Urothelium cell line (cell line): ENCODE measurements at regions not wholly inside any gene's neighbourhood (a gene's known extent, or its start where the extent isn't known, plus 50 kb on each side); places are given as distances from the start of the nearest gene placed in this dataset.

Source experiments
- DNase-seq: peaks from one replicate; pipeline ENCODE4 v3.0.0; 2011; ENCODE audit warnings: low spot score, mixed read lengths
- FAIRE-seq: peaks from 2 replicates; lab custom pipeline; 2011; peaks lifted over from hg19 to GRCh38; lab: Jason Lieb, UNC

GRCh38 chr1:167145965-167146364 is 52.1 kb downstream of the STYXL2 start:
- DNase-seq: no peak
- FAIRE-seq: no peak

GRCh38 chr1:167146903-167147539 is 53.1 kb downstream of the STYXL2 start:
- DNase-seq (no peak), FAIRE-seq (no peak)

GRCh38 chr1:167148421-167148820 is 54.5 kb downstream of the STYXL2 start:
- DNase-seq (no peak), FAIRE-seq (no peak)

GRCh38 chr1:167149793-167150491 is 56.1 kb downstream of the STYXL2 start:
- FAIRE-seq: no peak
- no peak for DNase-seq

GRCh38 chr1:167150492-167150833 is 56.6 kb downstream of the STYXL2 start:
- FAIRE-seq: no peak

GRCh38 chr1:167152192-167152876 is 58.5 kb downstream of the STYXL2 start:
- no peak for DNase-seq
- no peak for FAIRE-seq

More at GRCh38 chr1:167150492-167150833, 56.6 kb downstream of the STYXL2 start:
- DNase-seq: no peak

GRCh38 chr1:167156466-167156865 is 62.6 kb downstream of the STYXL2 start:
- no peak for FAIRE-seq
- no peak for DNase-seq

GRCh38 chr1:167157114-167157513 is 63.2 kb downstream of the STYXL2 start:
- DNase-seq (no peak), FAIRE-seq (no peak)

GRCh38 chr1:167158111-167158812 is 62.4 kb upstream of the POU2F1 start:
- no peak for DNase-seq
- FAIRE-seq: no peak

- FAIRE-seq: no peak
- DNase-seq: no peak
These were observed 61.8 kb upstream of the POU2F1 start for GRCh38 chr1:167158813-167159275.

- no peak for DNase-seq
- FAIRE-seq: no peak
These were observed 60.9 kb upstream of the POU2F1 start for GRCh38 chr1:167159782-167160181.

GRCh38 chr1:167161242-167161641 is 59.4 kb upstream of the POU2F1 start:
- DNase-seq (peak; percentile 43), FAIRE-seq (peak; percentile 40)

GRCh38 chr1:167161762-167162161 is 58.9 kb upstream of the POU2F1 start:
- FAIRE-seq (no peak), DNase-seq (no peak)

- no peak for FAIRE-seq
- DNase-seq: no peak
These were observed 55.5 kb upstream of the POU2F1 start for GRCh38 chr1:167165219-167165618.

GRCh38 chr1:167165948-167166689 is 54.6 kb upstream of the POU2F1 start:
- FAIRE-seq: no peak
- DNase-seq: peak; percentile 57

GRCh38 chr1:167166690-167167075 is 54.0 kb upstream of the POU2F1 start:
- DNase-seq (no peak), FAIRE-seq (no peak)

GRCh38 chr1:167168424-167168823 is 52.3 kb upstream of the POU2F1 start:
- DNase-seq (no peak), FAIRE-seq (no peak)

- FAIRE-seq: no peak
- no peak for DNase-seq
These were observed 51.0 kb upstream of the POU2F1 start for GRCh38 chr1:167169642-167170041.
